ENCODE measurements at regions not wholly inside any gene's neighbourhood (a gene's known extent, or its start where the extent isn't known, plus 50 kb on each side); places are given as distances from the start of the nearest gene placed in this dataset.

GRCh38 chr10:131738396-131738735, 162.4 kb upstream of the PPP2R2D start:
- no peak for TF ChIP-seq CTCF (IDR thresholded peaks at IDR 0.05; ENCODE audit: control insufficient read depth, insufficient read depth, low read depth, low read length, missing control alignments)
- no peak overlapping the region for H3K4me3 ChIP-seq (ENCODE audit: control insufficient read depth, low read depth, low read length)
- DNase-seq (ENCODE audit: low read depth), result no peak

- no peak for TF ChIP-seq CTCF (IDR thresholded peaks at IDR 0.05; ENCODE audit: control insufficient read depth, insufficient read depth, low read depth, low read length, missing control alignments)
- DNase-seq (ENCODE audit: low read depth), result no peak
- H3K4me3 ChIP-seq (ENCODE audit: control insufficient read depth, low read depth, low read length), result no peak overlapping the region
Measured at GRCh38 chr10:131739206-131739605, 161.6 kb upstream of the PPP2R2D start.

- no peak overlapping the region for H3K4me3 ChIP-seq (ENCODE audit: control insufficient read depth, low read depth, low read length)
- no peak for DNase-seq (ENCODE audit: low read depth)
- TF ChIP-seq CTCF (IDR thresholded peaks at IDR 0.05; ENCODE audit: control insufficient read depth, insufficient read depth, low read depth, low read length, missing control alignments), result no peak
Measured at GRCh38 chr10:131742500-131742951, 158.3 kb upstream of the PPP2R2D start.

- TF ChIP-seq CTCF (IDR thresholded peaks at IDR 0.05; ENCODE audit: control insufficient read depth, insufficient read depth, low read depth, low read length, missing control alignments), result no peak
- no peak for DNase-seq (ENCODE audit: low read depth)
- H3K4me3 ChIP-seq (ENCODE audit: control insufficient read depth, low read depth, low read length), result no peak overlapping the region
Measured at GRCh38 chr10:131743190-131744151, 157.3 kb upstream of the PPP2R2D start.

- no peak for TF ChIP-seq CTCF (IDR thresholded peaks at IDR 0.05; ENCODE audit: control insufficient read depth, insufficient read depth, low read depth, low read length, missing control alignments)
- no peak for DNase-seq (ENCODE audit: low read depth)
- H3K4me3 ChIP-seq (ENCODE audit: control insufficient read depth, low read depth, low read length), result no peak overlapping the region
Measured at GRCh38 chr10:131744346-131744745, 156.5 kb upstream of the PPP2R2D start.

- no peak for TF ChIP-seq CTCF (IDR thresholded peaks at IDR 0.05; ENCODE audit: control insufficient read depth, insufficient read depth, low read depth, low read length, missing control alignments)
- no peak overlapping the region for H3K4me3 ChIP-seq (ENCODE audit: control insufficient read depth, low read depth, low read length)
- no peak for DNase-seq (ENCODE audit: low read depth)
Measured at GRCh38 chr10:131745591-131745990, 155.2 kb upstream of the PPP2R2D start.

All from AG09309 (cell line).